ENCODE measurements at regions not wholly inside any gene's neighbourhood (a gene's known extent, or its start where the extent isn't known, plus 50 kb on each side); places are given as distances from the start of the nearest gene placed in this dataset.
"Not testable (repeated sequence)": the region's sequence is repeated elsewhere in the genome, so short reads cannot be mapped to it uniquely, and the experiment has no call there.

- DNase-seq (no peak), ATAC-seq (no peak)
- intact Hi-C loops (cut with DNase I, micrococcal nuclease), result no loop called here
Measured at GRCh38 chr14:28280997-28281598, 485.5 kb upstream of the FOXG1 start.

GRCh38 chr14:28284546-28285300 is 481.9 kb upstream of the FOXG1 start:
- ATAC-seq (no peak), DNase-seq (no peak)
- intact Hi-C loops (cut with DNase I, micrococcal nuclease), result no loop called here

- intact Hi-C loops (cut with DNase I, micrococcal nuclease), result no loop called here
- ATAC-seq (no peak), DNase-seq (no peak)
Measured at GRCh38 chr14:28294834-28295440, 471.6 kb upstream of the FOXG1 start.

GRCh38 chr14:28297559-28297958 is 469.0 kb upstream of the FOXG1 start:
- DNase-seq, result no peak
- ATAC-seq, result no peak
- intact Hi-C loops (cut with DNase I, micrococcal nuclease), result no loop called here

GRCh38 chr14:28298156-28298555 is 468.4 kb upstream of the FOXG1 start:
- ATAC-seq, result no peak
- no peak for DNase-seq
- intact Hi-C loops (cut with DNase I, micrococcal nuclease), result no loop called here

GRCh38 chr14:28299227-28299626 is 467.4 kb upstream of the FOXG1 start:
- DNase-seq, result no peak
- ATAC-seq, result no peak
- intact Hi-C loops (cut with DNase I, micrococcal nuclease), result no loop called here

GRCh38 chr14:28300356-28300755 is 466.2 kb upstream of the FOXG1 start:
- intact Hi-C loops (cut with DNase I, micrococcal nuclease), result no loop called here
- DNase-seq, result no peak
- no peak for ATAC-seq

GRCh38 chr14:28301179-28301578 is 465.4 kb upstream of the FOXG1 start:
- no peak for ATAC-seq
- intact Hi-C loops (cut with DNase I, micrococcal nuclease), result no loop called here
- no peak for DNase-seq

- intact Hi-C loops (cut with DNase I, micrococcal nuclease), result no loop called here
- ATAC-seq (no peak), DNase-seq (no peak)
Measured at GRCh38 chr14:28303248-28303647, 463.3 kb upstream of the FOXG1 start.

GRCh38 chr14:28305938-28306337 is 460.6 kb upstream of the FOXG1 start:
- ATAC-seq, result no peak
- intact Hi-C loops (cut with DNase I, micrococcal nuclease), result no loop called here

GRCh38 chr14:28307506-28307905 is 459.1 kb upstream of the FOXG1 start:
- ATAC-seq (no peak), DNase-seq (no peak)
- intact Hi-C loops (cut with DNase I, micrococcal nuclease), result no loop called here

More at GRCh38 chr14:28305938-28306337, 460.6 kb upstream of the FOXG1 start:
- DNase-seq, result no peak

- intact Hi-C loops (cut with DNase I, micrococcal nuclease), result no loop called here
- ATAC-seq (no peak), DNase-seq (no peak)
Measured at GRCh38 chr14:28308734-28309133, 457.9 kb upstream of the FOXG1 start.

GRCh38 chr14:28317890-28318675 is 448.5 kb upstream of the FOXG1 start:
- ATAC-seq; DNase-seq; intact Hi-C loops (cut with DNase I, micrococcal nuclease): not testable (repeated sequence)

- ATAC-seq, result no peak
- intact Hi-C loops (cut with DNase I, micrococcal nuclease), result no loop called here
Measured at GRCh38 chr14:28321475-28322244, 444.9 kb upstream of the FOXG1 start.

GRCh38 chr14:28323366-28323765 is 443.2 kb upstream of the FOXG1 start:
- intact Hi-C loops (cut with DNase I, micrococcal nuclease), result no loop called here
- DNase-seq (no peak), ATAC-seq (no peak)

More at GRCh38 chr14:28321475-28322244, 444.9 kb upstream of the FOXG1 start:
- no peak for DNase-seq

- ATAC-seq, result no peak
- no peak for DNase-seq
- intact Hi-C loops (cut with DNase I, micrococcal nuclease), result no loop called here
Measured at GRCh38 chr14:28323951-28324741, 442.4 kb upstream of the FOXG1 start.

- no peak for ATAC-seq
- no peak for DNase-seq
- intact Hi-C loops (cut with DNase I, micrococcal nuclease), result no loop called here
Measured at GRCh38 chr14:28340816-28341215, 425.8 kb upstream of the FOXG1 start.

- DNase-seq (no peak), ATAC-seq (no peak)
- intact Hi-C loops (cut with DNase I, micrococcal nuclease), result no loop called here
Measured at GRCh38 chr14:28344381-28344780, 422.2 kb upstream of the FOXG1 start.
